Right cardiac atrium (tissue), 5 donors: ENCODE measurements at regions not wholly inside any gene's neighbourhood (a gene's known extent, or its start where the extent isn't known, plus 50 kb on each side); places are given as distances from the start of the nearest gene placed in this dataset.
"Not testable (repeated sequence)": the region's sequence is repeated elsewhere in the genome, so short reads cannot be mapped to it uniquely, and the experiment has no call there.

ENCODE experiments used
- ATAC-seq, 2 donors: fragments of 200-7000 bp; cut with Tn5 transposase; one replicate each; pipeline versions ENCODE4 v1.8.0 to v1.9.1; 2020; ENCODE audit warnings: moderate library complexity in 2 of 2, mild to moderate bottlenecking in 1 of 2
- DNase-seq, 3 donors: peaks; one replicate each; pipeline ENCODE4 v3.0.0-alpha.2; 2020
- H3K27ac ChIP-seq: one replicate; pipeline ENCODE4 v1.5.1; 2013; ENCODE audit warnings: mild to moderate bottlenecking, low read length, control low read depth, moderate library complexity
- H3K27me3 ChIP-seq: one replicate; pipeline ENCODE4 v1.6.1; 2013; ENCODE audit not compliant: control insufficient read depth, insufficient read depth
- H3K4me1 ChIP-seq: one replicate; pipeline ENCODE4 v1.6.1; 2013; ENCODE audit warnings: low read length; ENCODE audit not compliant: control insufficient read depth, insufficient read depth
- H3K4me3 ChIP-seq: one replicate; pipeline ENCODE4 v1.5.1; 2013; ENCODE audit warnings: low read length, control low read depth
- H3K9me3 ChIP-seq: one replicate; pipeline ENCODE4 v1.6.1; 2013; ENCODE audit warnings: low read length; ENCODE audit not compliant: control insufficient read depth
- WGBS: extraction: QIAGEN DNeasy Blood & Tissue Kit; methylation state at CpG from one replicate; pipeline ENCODE4 v1.1.7; 2013; 5-methylcytosine and 5-hydroxymethylcytosine counted together
- intact Hi-C, 4 donors: fragments of 100-400 bp; cut with DNase I; formaldehyde crosslinking; loops; one replicate each; pipeline versions ENCODE4 v1.11.0 to v1.14.0; 2022 to 2023
- donor health status: healthy with polysubstance abuse.
- donor health status: DM: no; HTN: yes; CAD: no.
- donor health status: DM: no; HTN: no; CAD: no.
- donor health status: DM: no; HTN: yes; CAD: no; lungs with severe emphysema.
- donor health status: DM: yes; HTN: yes; CAD: no.

- H3K4me1 ChIP-seq = no peaks in the 10 kb centered on the region
Observed at GRCh38 chr6:40674170-40674569, 87.0 kb upstream of the LRFN2 start.

GRCh38 chr6:40672087-40672486 is 84.9 kb upstream of the LRFN2 start:
- H3K4me3 ChIP-seq = no peak overlapping the region
- WGBS = 57% methylated on average over 5 of the region's 5 CpGs
- no peaks in the 10 kb centered on the region for H3K27me3 ChIP-seq
- DNase-seq (no peak), ATAC-seq (no peak)
- intact Hi-C loops = no loop called here
- no peak overlapping the region for H3K27ac ChIP-seq
- no peaks in the 10 kb centered on the region for H3K4me1 ChIP-seq
- H3K9me3 ChIP-seq = no peaks in the 10 kb centered on the region

More at GRCh38 chr6:40674170-40674569, 87.0 kb upstream of the LRFN2 start:
- no peak for ATAC-seq
- no peaks in the 10 kb centered on the region for H3K27me3 ChIP-seq
- no peak overlapping the region for H3K27ac ChIP-seq
- DNase-seq = peak in 1 of 3 donors; percentile 50
- H3K9me3 ChIP-seq = no peaks in the 10 kb centered on the region
- intact Hi-C loops = no loop called here
- WGBS = 82% methylated on average over 8 of the region's 8 CpGs
- no peak overlapping the region for H3K4me3 ChIP-seq

- H3K4me1 ChIP-seq = no peaks in the 10 kb centered on the region
- no peak overlapping the region for H3K27ac ChIP-seq
- H3K27me3 ChIP-seq = no peaks in the 10 kb centered on the region
- 74% methylated on average over 3 of the region's 3 CpGs for WGBS
- no peaks in the 10 kb centered on the region for H3K9me3 ChIP-seq
- DNase-seq (no peak), ATAC-seq (no peak)
- H3K4me3 ChIP-seq = no peak overlapping the region
- intact Hi-C loops = no loop called here
Observed at GRCh38 chr6:40671694-40672050, 84.5 kb upstream of the LRFN2 start.

- intact Hi-C loops = no loop called here
- Histone ChIP-seq H3K27me3 (no peaks in the 10 kb centered on the region), H3K4me1 (no peaks in the 10 kb centered on the region), H3K4me3 (no peak overlapping the region), H3K27ac (no peak overlapping the region), H3K9me3 (no peaks in the 10 kb centered on the region)
- WGBS = 81% methylated on average over 15 of the region's 15 CpGs
- DNase-seq (no peak), ATAC-seq (no peak)
Observed at GRCh38 chr6:40671001-40671693, 84.0 kb upstream of the LRFN2 start.

- H3K9me3 ChIP-seq = peaks cover 3% of the 10 kb centered on the region
- H3K27me3 ChIP-seq = no peaks in the 10 kb centered on the region
- 76% methylated on average over 3 of the region's 3 CpGs for WGBS
- H3K27ac ChIP-seq = no peak overlapping the region
- H3K4me3 ChIP-seq = no peak overlapping the region
- ATAC-seq (no peak), DNase-seq (no peak)
- no peaks in the 10 kb centered on the region for H3K4me1 ChIP-seq
- intact Hi-C loops = no loop called here
Observed at GRCh38 chr6:40669343-40669742, 82.2 kb upstream of the LRFN2 start.

GRCh38 chr6:40668203-40668602 is 81.0 kb upstream of the LRFN2 start:
- H3K27me3 ChIP-seq = no peaks in the 10 kb centered on the region
- WGBS = 72% methylated on average over 2 of the region's 2 CpGs
- no peaks in the 10 kb centered on the region for H3K4me1 ChIP-seq
- no peak overlapping the region for H3K27ac ChIP-seq
- ATAC-seq (no peak), DNase-seq (no peak)
- H3K9me3 ChIP-seq = peaks cover 3% of the 10 kb centered on the region
- intact Hi-C loops = no loop called here
- no peak overlapping the region for H3K4me3 ChIP-seq

GRCh38 chr6:40666530-40666929 is 79.4 kb upstream of the LRFN2 start:
- H3K27ac ChIP-seq = no peak overlapping the region
- H3K4me1 ChIP-seq = no peaks in the 10 kb centered on the region
- WGBS = 65% methylated on average over 4 of the region's 4 CpGs
- intact Hi-C loops = no loop called here
- DNase-seq (no peak), ATAC-seq (peak in 1 of 2 donors; percentile 28)
- H3K27me3 ChIP-seq = no peaks in the 10 kb centered on the region
- no peak overlapping the region for H3K4me3 ChIP-seq
- peaks cover 3% of the 10 kb centered on the region for H3K9me3 ChIP-seq

- no peak overlapping the region for H3K27ac ChIP-seq
- no peak overlapping the region for H3K4me3 ChIP-seq
- peaks cover 3% of the 10 kb centered on the region for H3K9me3 ChIP-seq
- no peaks in the 10 kb centered on the region for H3K27me3 ChIP-seq
- 90% methylated on average over 2 of the region's 2 CpGs for WGBS
- no peak for ATAC-seq
- H3K4me1 ChIP-seq = no peaks in the 10 kb centered on the region
- no peak for DNase-seq
- intact Hi-C loops = no loop called here
Observed at GRCh38 chr6:40661726-40662125, 74.6 kb upstream of the LRFN2 start.

GRCh38 chr6:40656772-40657171 is 69.6 kb upstream of the LRFN2 start:
- ATAC-seq, H3K27ac ChIP-seq, DNase-seq, H3K4me1 ChIP-seq, H3K4me3 ChIP-seq, H3K27me3 ChIP-seq, intact Hi-C loops, H3K9me3 ChIP-seq: not testable (repeated sequence)
- 94% methylated on average over 5 of the region's 5 CpGs for WGBS

- WGBS = 94% methylated on average over 1 of the region's 1 CpG
- no peaks in the 10 kb centered on the region for H3K27me3 ChIP-seq
- intact Hi-C loops = no loop called here
- H3K4me3 ChIP-seq = no peak overlapping the region
- no peaks in the 10 kb centered on the region for H3K4me1 ChIP-seq
- DNase-seq (no peak), ATAC-seq (no peak)
- no peak overlapping the region for H3K27ac ChIP-seq
- H3K9me3 ChIP-seq = no peaks in the 10 kb centered on the region
Observed at GRCh38 chr6:40654828-40655227, 67.7 kb upstream of the LRFN2 start.

- H3K27ac ChIP-seq = no peak overlapping the region
- no peak overlapping the region for H3K4me3 ChIP-seq
- WGBS = 89% methylated on average over 6 of the region's 6 CpGs
- no peaks in the 10 kb centered on the region for H3K27me3 ChIP-seq
- no peak for ATAC-seq
- DNase-seq = no peak
- no peaks in the 10 kb centered on the region for H3K9me3 ChIP-seq
- intact Hi-C loops = no loop called here
- H3K4me1 ChIP-seq = no peaks in the 10 kb centered on the region
Observed at GRCh38 chr6:40645043-40645442, 57.9 kb upstream of the LRFN2 start.

- Histone ChIP-seq H3K9me3 (no peaks in the 10 kb centered on the region), H3K4me1 (no peaks in the 10 kb centered on the region), H3K27ac (no peak overlapping the region), H3K27me3 (no peaks in the 10 kb centered on the region), H3K4me3 (no peak overlapping the region)
- DNase-seq (no peak), ATAC-seq (no peak)
- 91% methylated on average over 1 of the region's 1 CpG for WGBS
- intact Hi-C loops = no loop called here
Observed at GRCh38 chr6:40642837-40643236, 55.7 kb upstream of the LRFN2 start.
